Esophagus muscularis mucosa (tissue), 4 donors: ENCODE measurements at regions not wholly inside any gene's neighbourhood (a gene's known extent, or its start where the extent isn't known, plus 50 kb on each side); places are given as distances from the start of the nearest gene placed in this dataset.

Experiments
- DNase-seq: peaks from one replicate; pipeline ENCODE4 v3.0.0-alpha.2; 2017; ENCODE audit errors: extremely low spot score
- H3K27ac ChIP-seq, 4 donors: fragments of 200-600 bp; sonication (generic); replicated peaks in 1 of 4; 1 replicate in 3 of 4; 2 replicates in 1 of 4; pipeline ENCODE4 v1.5.1; 2016 to 2019; ENCODE audit warnings: mild to moderate bottlenecking in 1 of 4
- H3K27me3 ChIP-seq, 4 donors: fragments of 200-600 bp; sonication (generic); one replicate each; pipeline versions ENCODE4 v1.5.1 to v1.6.0; 2016 to 2019
- H3K36me3 ChIP-seq, 4 donors: fragments of 200-600 bp; sonication (generic); one replicate each; pipeline ENCODE4 v1.5.1; 2016 to 2019
- H3K4me1 ChIP-seq, 4 donors: fragments of 200-600 bp; sonication (generic); one replicate each; pipeline ENCODE4 v1.5.1; 2016 to 2019
- H3K4me3 ChIP-seq, 4 donors: fragments of 200-600 bp; sonication (generic); 1 replicate in 2 of 4; 2 replicates in 2 of 4; pipeline ENCODE4 v1.5.1; 2016 to 2019; ENCODE audit warnings: mild to moderate bottlenecking in 4 of 4, moderate library complexity in 1 of 4
- H3K9me3 ChIP-seq, 4 donors: fragments of 200-600 bp; sonication (generic); 1 replicate in 3 of 4; 2 replicates in 1 of 4; pipeline ENCODE4 v1.5.1; 2016 to 2019
- EP300 ChIP-seq: sonication (generic); formaldehyde crosslinking; IDR thresholded peaks from one replicate; pipeline ENCODE4 v1.6.1; 2017; ENCODE audit warnings: antibody characterized with exemption
- POLR2A ChIP-seq: fragments of 450-650 bp; IDR thresholded peaks from one replicate; pipeline ENCODE4 v1.6.1; 2017; ENCODE audit warnings: antibody characterized with exemption, moderate library complexity, mild to moderate bottlenecking, low read depth
- POLR2AphosphoS5 ChIP-seq, 2 donors: sonication (generic); formaldehyde crosslinking; IDR thresholded peaks; one replicate each; pipeline ENCODE4 v1.6.1; 2017; ENCODE audit warnings: antibody characterized with exemption in 2 of 2
- WGBS: methylation state at CpG from one replicate; pipeline ENCODE4 v1.1.5; 2018; 5-methylcytosine and 5-hydroxymethylcytosine counted together
- intact Hi-C: fragments of 100-400 bp; cut with DNase I; formaldehyde crosslinking; loops from one replicate; pipeline ENCODE4 v1.15.1; 2023
- TF ChIP-seq, protein P1 (sequence below), 3 experiments: fragments of 200-600 bp in 2 of 3; fragments of 450-650 bp in 1 of 3; sonication (generic) in 2 of 3; IDR thresholded peaks; one replicate each; pipeline ENCODE4 v1.5.1; 2017 to 2019; ENCODE audit warnings: antibody characterized with exemption in 3 of 3, mild to moderate bottlenecking in 2 of 3, moderate library complexity in 1 of 3

GRCh38 chrY:17050374-17050773 is 829.6 kb downstream of the CDY2B start:
- TF ChIP-seq, protein P1, sequence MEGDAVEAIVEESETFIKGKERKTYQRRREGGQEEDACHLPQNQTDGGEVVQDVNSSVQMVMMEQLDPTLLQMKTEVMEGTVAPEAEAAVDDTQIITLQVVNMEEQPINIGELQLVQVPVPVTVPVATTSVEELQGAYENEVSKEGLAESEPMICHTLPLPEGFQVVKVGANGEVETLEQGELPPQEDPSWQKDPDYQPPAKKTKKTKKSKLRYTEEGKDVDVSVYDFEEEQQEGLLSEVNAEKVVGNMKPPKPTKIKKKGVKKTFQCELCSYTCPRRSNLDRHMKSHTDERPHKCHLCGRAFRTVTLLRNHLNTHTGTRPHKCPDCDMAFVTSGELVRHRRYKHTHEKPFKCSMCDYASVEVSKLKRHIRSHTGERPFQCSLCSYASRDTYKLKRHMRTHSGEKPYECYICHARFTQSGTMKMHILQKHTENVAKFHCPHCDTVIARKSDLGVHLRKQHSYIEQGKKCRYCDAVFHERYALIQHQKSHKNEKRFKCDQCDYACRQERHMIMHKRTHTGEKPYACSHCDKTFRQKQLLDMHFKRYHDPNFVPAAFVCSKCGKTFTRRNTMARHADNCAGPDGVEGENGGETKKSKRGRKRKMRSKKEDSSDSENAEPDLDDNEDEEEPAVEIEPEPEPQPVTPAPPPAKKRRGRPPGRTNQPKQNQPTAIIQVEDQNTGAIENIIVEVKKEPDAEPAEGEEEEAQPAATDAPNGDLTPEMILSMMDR (IDR thresholded peaks at IDR 0.05), result no peak
- no peak for TF ChIP-seq EP300
- TF ChIP-seq POLR2AphosphoS5 (IDR thresholded peaks at IDR 0.05), result no peak
- no peak for TF ChIP-seq POLR2A
- Histone ChIP-seq H3K4me3 (no peak overlapping the region), H3K4me1 (no peaks in the 10 kb centered on the region), H3K27me3 (no peaks in the 10 kb centered on the region), H3K36me3 (no peaks in the 10 kb centered on the region), H3K27ac (no peak overlapping the region), H3K9me3 (no peaks in the 10 kb centered on the region)
- intact Hi-C loops, result no loop called here
- DNase-seq, result no peak
- WGBS, result no CpG with 5 or more reads among the region's 2 CpGs

DNA sequence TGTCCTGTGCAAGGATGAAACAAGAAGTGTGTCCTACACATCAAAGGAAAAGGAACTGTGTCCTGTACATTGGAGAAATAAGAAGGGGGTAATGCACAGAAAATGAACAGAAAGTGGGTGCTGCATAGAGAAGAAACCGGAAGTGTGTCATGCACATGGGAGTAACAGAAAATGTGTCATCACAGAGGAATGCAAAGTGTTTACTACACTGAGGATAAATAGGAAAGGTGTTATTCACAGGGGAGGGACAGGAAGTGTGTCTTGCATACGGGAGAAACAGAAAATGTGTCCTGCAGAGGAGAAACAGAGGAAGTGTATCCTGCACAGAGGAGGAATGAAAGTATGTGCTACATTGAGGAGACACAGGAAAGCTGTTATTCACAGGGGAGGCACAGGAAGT is 834.9 kb downstream of the CDY2B start:
- TF ChIP-seq POLR2A, result no peak
- no peak for TF ChIP-seq POLR2AphosphoS5 (IDR thresholded peaks at IDR 0.05)
- TF ChIP-seq, protein P1 (IDR thresholded peaks at IDR 0.05), result no peak
- no peak for TF ChIP-seq EP300
- H3K27ac ChIP-seq, result no peak overlapping the region
- no CpG with 5 or more reads among the region's 2 CpGs for WGBS
- no peak for DNase-seq
- H3K9me3 ChIP-seq, result no peaks in the 10 kb centered on the region
- H3K4me1 ChIP-seq, result no peaks in the 10 kb centered on the region
- intact Hi-C loops, result no loop called here
- H3K4me3 ChIP-seq, result no peak overlapping the region
- H3K27me3 ChIP-seq, result no peaks in the 10 kb centered on the region
- H3K36me3 ChIP-seq, result no peaks in the 10 kb centered on the region

GRCh38 chrY:17044723-17045122 is 835.3 kb downstream of the CDY2B start:
- no peak overlapping the region for H3K4me3 ChIP-seq
- no peaks in the 10 kb centered on the region for H3K9me3 ChIP-seq
- DNase-seq, result no peak
- no peaks in the 10 kb centered on the region for H3K27me3 ChIP-seq
- H3K36me3 ChIP-seq, result no peaks in the 10 kb centered on the region
- WGBS, result no CpG with 5 or more reads among the region's 4 CpGs
- no peaks in the 10 kb centered on the region for H3K4me1 ChIP-seq
- intact Hi-C loops, result no loop called here
- no peak for TF ChIP-seq POLR2A
- TF ChIP-seq, protein P1 (IDR thresholded peaks at IDR 0.05), result no peak
- no peak overlapping the region for H3K27ac ChIP-seq

GRCh38 chrY:17044272-17044671 is 835.7 kb downstream of the CDY2B start:
- H3K27ac ChIP-seq, result no peak overlapping the region
- no peak overlapping the region for H3K4me3 ChIP-seq
- H3K9me3 ChIP-seq, result no peaks in the 10 kb centered on the region
- intact Hi-C loops, result no loop called here
- WGBS, result no CpG with 5 or more reads among the region's 3 CpGs
- no peaks in the 10 kb centered on the region for H3K4me1 ChIP-seq
- H3K27me3 ChIP-seq, result no peaks in the 10 kb centered on the region
- TF ChIP-seq POLR2AphosphoS5 (IDR thresholded peaks at IDR 0.05), result no peak
- TF ChIP-seq, protein P1 (IDR thresholded peaks at IDR 0.05), result no peak
- no peak for DNase-seq
- no peaks in the 10 kb centered on the region for H3K36me3 ChIP-seq

DNA sequence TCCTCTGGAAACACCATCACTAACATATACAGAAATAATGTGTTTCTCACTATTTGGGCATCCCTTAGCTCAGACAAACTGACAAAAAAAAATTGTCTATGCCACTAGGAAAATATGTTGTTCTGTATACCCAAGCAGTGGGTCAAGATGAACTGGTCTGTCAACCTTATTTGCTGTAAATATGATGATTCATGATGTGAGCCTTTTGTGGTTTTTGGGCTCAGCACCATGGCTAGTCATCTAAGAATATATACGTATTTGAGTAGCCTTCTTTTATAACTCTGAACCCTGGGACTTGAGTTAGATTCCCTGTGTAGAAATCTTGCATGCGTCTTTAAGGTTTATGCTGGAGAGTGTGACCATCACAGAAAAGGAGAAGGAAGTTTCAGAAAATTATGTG is 841.6 kb downstream of the CDY2B start:
- no peak overlapping the region for H3K4me3 ChIP-seq
- H3K27me3 ChIP-seq, result no peaks in the 10 kb centered on the region
- no peaks in the 10 kb centered on the region for H3K36me3 ChIP-seq
- no peaks in the 10 kb centered on the region for H3K4me1 ChIP-seq
- no peaks in the 10 kb centered on the region for H3K9me3 ChIP-seq
- intact Hi-C loops, result no loop called here
- TF ChIP-seq POLR2A, result no peak
- TF ChIP-seq, protein P1 (IDR thresholded peaks at IDR 0.05), result no peak
- TF ChIP-seq POLR2AphosphoS5 (IDR thresholded peaks at IDR 0.05), result no peak
- TF ChIP-seq EP300, result no peak
- H3K27ac ChIP-seq, result no peak overlapping the region
- DNase-seq, result no peak
- no CpG with 5 or more reads among the region's 2 CpGs for WGBS
